ENCODE measurements at regions not wholly inside any gene's neighbourhood (a gene's known extent, or its start where the extent isn't known, plus 50 kb on each side); places are given as distances from the start of the nearest gene placed in this dataset.
A peak's percentile ranks its signal among the peaks of the same experiment; 100 is the strongest.
"Not testable (repeated sequence)": the region's sequence is repeated elsewhere in the genome, so short reads cannot be mapped to it uniquely, and the experiment has no call there.

DNA sequence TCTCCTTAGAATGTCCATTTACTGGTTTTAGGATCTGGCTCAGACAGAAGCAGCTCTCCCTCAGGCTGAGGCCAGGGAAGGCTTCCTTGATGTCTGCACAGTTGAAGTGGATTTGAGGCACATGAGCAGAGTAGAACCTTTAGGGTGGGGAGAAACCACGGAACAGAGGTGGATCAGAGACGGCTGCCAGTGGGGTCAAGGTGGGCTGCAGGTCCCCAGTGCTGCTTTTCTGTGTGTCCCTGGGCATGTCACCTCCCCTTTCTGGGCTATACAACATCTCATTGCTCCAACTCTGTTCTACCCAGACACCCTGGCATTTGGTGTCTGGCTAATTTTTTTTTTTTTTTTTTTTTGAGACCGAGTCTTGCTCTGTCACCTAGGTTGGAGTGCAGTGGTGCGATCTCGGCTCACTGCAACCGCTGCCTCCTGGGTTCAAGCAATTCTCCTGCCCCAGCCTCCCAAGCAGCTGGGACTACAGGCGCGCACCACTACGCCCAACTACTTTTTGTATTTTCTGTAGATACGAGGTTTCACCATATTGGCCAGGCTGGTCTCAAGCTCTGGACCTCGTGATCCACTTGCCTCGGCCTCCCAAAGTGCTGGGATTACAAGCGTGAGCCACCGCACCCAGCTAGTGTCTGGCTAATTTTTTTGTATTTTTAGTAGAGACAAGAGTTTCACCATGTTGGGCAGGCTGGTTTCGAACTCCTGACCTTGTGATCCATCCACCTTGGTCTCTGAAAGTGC lies 73.3 kb upstream of the THOC3 start:
- H3K36me3 Mint-ChIP-seq (ENCODE audit: low read depth); H3K27ac Mint-ChIP-seq; H3K4me3 Mint-ChIP-seq (ENCODE audit: low read depth); H3K9me3 Mint-ChIP-seq; intact Hi-C loops (cut with micrococcal nuclease); H3K27me3 Mint-ChIP-seq (ENCODE audit: low read depth); H3K4me1 Mint-ChIP-seq (ENCODE audit: low read depth); DNase-seq (ENCODE audit: low spot score): not testable (repeated sequence)

DNA sequence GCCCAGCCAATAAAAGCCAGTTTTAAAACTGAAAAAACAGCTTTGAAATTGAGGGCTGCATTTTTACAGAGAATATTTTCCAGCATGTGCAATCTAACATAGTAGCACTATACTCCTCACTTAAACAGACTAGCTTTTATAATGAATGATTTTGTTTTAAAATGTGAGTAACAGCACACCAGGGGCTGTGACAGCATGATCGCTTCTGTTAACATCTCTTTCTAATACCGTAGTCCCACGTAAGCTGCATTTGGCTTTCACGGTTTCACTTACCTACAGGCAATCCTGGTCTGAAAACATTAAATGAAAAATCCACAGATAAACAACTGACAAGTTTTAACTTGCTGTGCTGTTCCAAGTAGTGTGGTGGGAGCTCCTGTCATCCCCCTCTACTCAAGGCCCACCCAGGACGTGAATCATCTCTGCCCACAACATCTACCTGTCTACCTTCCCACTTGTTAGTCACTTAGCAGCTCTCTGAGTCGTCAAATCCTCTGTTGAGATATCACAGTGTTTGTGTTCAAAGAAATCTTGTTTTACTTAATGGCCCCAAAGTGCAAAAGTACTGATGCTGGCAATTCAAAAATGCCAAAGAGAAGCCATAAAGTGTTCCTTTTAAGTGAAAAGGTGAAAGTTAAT lies 74.0 kb upstream of the THOC3 start:
- H3K27me3 Mint-ChIP-seq (ENCODE audit: low read depth); H3K4me1 Mint-ChIP-seq (ENCODE audit: low read depth); DNase-seq (ENCODE audit: low spot score); H3K36me3 Mint-ChIP-seq (ENCODE audit: low read depth); intact Hi-C loops (cut with micrococcal nuclease); H3K4me3 Mint-ChIP-seq (ENCODE audit: low read depth); H3K9me3 Mint-ChIP-seq; H3K27ac Mint-ChIP-seq: not testable (repeated sequence)

DNA sequence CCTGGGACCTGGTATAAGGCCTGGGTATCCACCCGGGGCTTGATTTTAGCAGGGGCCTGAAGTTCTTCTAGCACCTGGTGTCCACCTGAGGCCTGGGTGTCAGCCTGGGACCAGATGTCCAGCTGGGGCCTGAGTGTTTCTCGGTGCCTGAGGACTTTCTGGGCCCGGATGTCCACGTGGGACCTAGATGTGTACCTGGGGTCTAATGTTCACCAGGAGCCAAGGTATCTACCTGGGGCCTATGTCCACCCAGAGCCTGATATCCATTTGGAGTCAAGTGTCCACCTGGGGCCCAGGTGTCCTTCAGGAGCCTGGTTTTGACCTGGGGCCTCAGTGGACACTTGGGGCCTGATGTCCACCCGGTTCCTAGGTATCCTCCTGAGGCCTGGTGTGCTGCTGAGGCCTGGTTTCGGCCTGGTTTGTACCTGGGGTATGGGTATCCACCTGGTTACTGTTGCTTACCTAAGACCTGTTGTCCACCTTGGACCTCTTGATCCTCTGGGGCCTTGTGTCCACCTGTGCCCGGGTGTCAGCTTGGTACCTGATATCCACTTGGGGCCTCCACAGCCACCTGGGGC lies 75.2 kb upstream of the THOC3 start:
- H3K9me3 Mint-ChIP-seq; H3K27me3 Mint-ChIP-seq (ENCODE audit: low read depth); H3K36me3 Mint-ChIP-seq (ENCODE audit: low read depth); intact Hi-C loops (cut with micrococcal nuclease); H3K4me1 Mint-ChIP-seq (ENCODE audit: low read depth); H3K27ac Mint-ChIP-seq; DNase-seq (ENCODE audit: low spot score); H3K4me3 Mint-ChIP-seq (ENCODE audit: low read depth): not testable (repeated sequence)

DNA sequence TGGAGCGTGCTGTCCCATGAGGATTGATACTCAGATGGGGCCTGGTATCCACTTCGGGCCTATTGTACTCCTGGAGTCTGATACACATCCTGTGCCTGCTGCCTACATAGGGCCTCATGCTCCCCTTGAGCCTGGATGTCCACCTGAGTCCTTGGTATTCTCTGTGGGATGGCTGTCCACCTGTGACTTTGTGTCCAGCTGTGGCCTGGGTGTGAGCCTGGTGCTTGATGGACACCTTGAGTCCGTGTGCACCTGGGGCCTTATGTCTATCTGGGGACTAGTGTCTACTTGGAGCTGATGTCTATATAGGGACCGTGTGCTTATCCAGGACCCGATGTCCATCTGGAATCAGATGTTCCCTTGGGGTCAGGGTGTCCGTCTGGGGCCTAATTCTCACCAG lies 75.9 kb upstream of the THOC3 start:
- DNase-seq (ENCODE audit: low spot score); H3K27ac Mint-ChIP-seq; H3K36me3 Mint-ChIP-seq (ENCODE audit: low read depth); H3K9me3 Mint-ChIP-seq; H3K4me3 Mint-ChIP-seq (ENCODE audit: low read depth); H3K27me3 Mint-ChIP-seq (ENCODE audit: low read depth); H3K4me1 Mint-ChIP-seq (ENCODE audit: low read depth); intact Hi-C loops (cut with micrococcal nuclease): not testable (repeated sequence)

- DNase-seq (ENCODE audit: low spot score); H3K4me1 Mint-ChIP-seq (ENCODE audit: low read depth); H3K9me3 Mint-ChIP-seq; H3K36me3 Mint-ChIP-seq (ENCODE audit: low read depth); H3K4me3 Mint-ChIP-seq (ENCODE audit: low read depth); intact Hi-C loops (cut with micrococcal nuclease); H3K27me3 Mint-ChIP-seq (ENCODE audit: low read depth); H3K27ac Mint-ChIP-seq: not testable (repeated sequence)
Measured at GRCh38 chr5:176044431-176044830, 76.3 kb upstream of the THOC3 start.

DNA sequence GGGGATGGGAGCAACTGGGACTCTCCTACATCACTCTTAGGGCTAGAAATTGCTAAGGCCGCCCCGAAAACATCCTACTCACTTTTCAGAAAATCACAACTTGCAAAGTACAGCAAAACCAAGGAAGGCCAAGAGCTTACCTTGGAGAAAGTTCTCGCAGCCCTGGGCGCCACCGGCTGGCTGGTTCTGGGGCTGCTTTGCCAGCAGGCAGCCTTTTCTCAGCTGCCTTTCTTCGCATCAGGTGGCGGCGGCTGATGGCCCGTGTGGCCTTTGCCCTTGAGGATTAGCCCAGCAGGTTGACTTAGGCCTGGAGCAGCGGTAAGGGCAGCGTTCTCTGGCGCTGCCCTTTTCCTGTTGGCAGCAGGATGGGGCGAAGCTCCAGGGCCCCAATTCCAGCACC lies 77.3 kb upstream of the THOC3 start:
- H3K36me3 Mint-ChIP-seq (ENCODE audit: low read depth); intact Hi-C loops (cut with micrococcal nuclease): not testable (repeated sequence)

GRCh38 chr5:176048671-176049070 lies 80.6 kb upstream of the THOC3 start:
- intact Hi-C loops (cut with micrococcal nuclease); H3K36me3 Mint-ChIP-seq (ENCODE audit: low read depth): not testable (repeated sequence)

More for the DNA sequence above, 77.3 kb upstream of the THOC3 start:
- not testable (repeated sequence) for H3K4me1 Mint-ChIP-seq (ENCODE audit: low read depth); H3K9me3 Mint-ChIP-seq; H3K27ac Mint-ChIP-seq; DNase-seq (ENCODE audit: low spot score); H3K27me3 Mint-ChIP-seq (ENCODE audit: low read depth); H3K4me3 Mint-ChIP-seq (ENCODE audit: low read depth)

GRCh38 chr5:176060472-176061268 lies 92.6 kb upstream of the THOC3 start:
- H3K27me3 Mint-ChIP-seq (ENCODE audit: low read depth); H3K27ac Mint-ChIP-seq; H3K4me1 Mint-ChIP-seq (ENCODE audit: low read depth); DNase-seq (ENCODE audit: low spot score); intact Hi-C loops (cut with micrococcal nuclease); H3K4me3 Mint-ChIP-seq (ENCODE audit: low read depth); H3K36me3 Mint-ChIP-seq (ENCODE audit: low read depth); H3K9me3 Mint-ChIP-seq: not testable (repeated sequence)

More at GRCh38 chr5:176048671-176049070, 80.6 kb upstream of the THOC3 start:
- not testable (repeated sequence) for H3K27ac Mint-ChIP-seq; H3K4me1 Mint-ChIP-seq (ENCODE audit: low read depth); H3K4me3 Mint-ChIP-seq (ENCODE audit: low read depth); H3K9me3 Mint-ChIP-seq; H3K27me3 Mint-ChIP-seq (ENCODE audit: low read depth); DNase-seq (ENCODE audit: low spot score)

DNA sequence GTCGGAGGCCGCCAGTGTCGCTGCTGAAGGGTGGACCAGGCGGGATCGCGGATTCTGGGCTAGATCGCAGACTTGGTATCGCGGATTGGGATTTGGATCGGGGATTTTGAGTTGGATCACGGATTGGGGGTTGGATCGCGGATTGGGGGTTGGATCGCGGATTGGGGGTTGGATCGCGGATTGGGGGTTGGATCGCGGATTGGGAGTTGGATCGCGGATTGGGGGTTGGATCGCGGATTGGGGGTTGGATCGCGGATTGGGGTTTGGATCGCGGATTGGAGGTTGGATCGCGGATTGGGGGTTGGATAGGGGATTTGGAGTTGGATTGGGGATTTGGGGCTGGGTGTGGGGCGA lies 93.1 kb upstream of the THOC3 start:
- H3K27ac Mint-ChIP-seq; H3K36me3 Mint-ChIP-seq (ENCODE audit: low read depth); DNase-seq (ENCODE audit: low spot score); H3K27me3 Mint-ChIP-seq (ENCODE audit: low read depth); H3K9me3 Mint-ChIP-seq; H3K4me1 Mint-ChIP-seq (ENCODE audit: low read depth); intact Hi-C loops (cut with micrococcal nuclease): not testable (repeated sequence)
- peak overlapping the region; percentile 17 for H3K4me3 Mint-ChIP-seq (ENCODE audit: low read depth)

- H3K9me3 Mint-ChIP-seq; DNase-seq (ENCODE audit: low spot score); H3K27ac Mint-ChIP-seq; H3K4me3 Mint-ChIP-seq (ENCODE audit: low read depth); intact Hi-C loops (cut with micrococcal nuclease); H3K27me3 Mint-ChIP-seq (ENCODE audit: low read depth); H3K36me3 Mint-ChIP-seq (ENCODE audit: low read depth); H3K4me1 Mint-ChIP-seq (ENCODE audit: low read depth): not testable (repeated sequence)
Measured at GRCh38 chr5:176061660-176062059, 93.5 kb upstream of the THOC3 start.

DNA sequence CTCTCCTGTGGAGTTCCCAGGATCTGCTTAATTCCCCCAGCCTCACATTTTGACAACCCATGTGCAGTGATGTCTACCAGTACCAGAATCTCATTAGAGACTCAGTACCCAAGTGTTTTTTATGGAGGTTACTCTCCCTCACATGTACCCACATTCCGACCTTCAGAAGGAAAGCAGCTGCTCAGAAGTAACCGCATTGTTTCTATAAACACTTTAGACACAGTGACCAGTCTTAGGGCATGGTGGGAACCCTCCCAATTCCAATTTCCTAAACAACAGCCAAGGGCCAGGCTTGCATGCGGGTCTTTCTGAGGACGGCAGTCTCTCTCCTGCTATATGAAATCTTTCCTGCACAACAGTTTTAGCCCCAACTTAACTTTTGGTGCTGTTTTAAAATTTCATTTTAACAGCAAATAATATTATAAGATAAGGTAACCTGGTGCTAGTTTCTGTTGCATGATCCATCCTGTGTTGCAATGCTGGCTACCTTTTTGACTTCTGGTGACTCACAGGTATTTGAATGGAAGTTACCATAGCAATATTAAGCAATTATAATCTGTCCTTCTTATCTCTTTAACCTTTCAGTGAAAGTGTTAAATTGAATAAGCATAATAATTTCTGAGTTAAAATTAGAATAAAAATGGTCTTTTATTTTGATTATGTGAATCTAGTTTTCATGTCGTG lies 98.3 kb upstream of the THOC3 start:
- H3K36me3 Mint-ChIP-seq (ENCODE audit: low read depth); H3K9me3 Mint-ChIP-seq; intact Hi-C loops (cut with micrococcal nuclease); H3K27me3 Mint-ChIP-seq (ENCODE audit: low read depth); H3K4me3 Mint-ChIP-seq (ENCODE audit: low read depth); H3K4me1 Mint-ChIP-seq (ENCODE audit: low read depth); H3K27ac Mint-ChIP-seq; DNase-seq (ENCODE audit: low spot score): not testable (repeated sequence)

GRCh38 chr5:176067162-176067561 lies 99.0 kb upstream of the THOC3 start:
- H3K27ac Mint-ChIP-seq; H3K36me3 Mint-ChIP-seq (ENCODE audit: low read depth); intact Hi-C loops (cut with micrococcal nuclease); H3K27me3 Mint-ChIP-seq (ENCODE audit: low read depth); H3K9me3 Mint-ChIP-seq; DNase-seq (ENCODE audit: low spot score); H3K4me3 Mint-ChIP-seq (ENCODE audit: low read depth); H3K4me1 Mint-ChIP-seq (ENCODE audit: low read depth): not testable (repeated sequence)

Measured in activated T-helper 2 cell treated with anti-CD3 and anti-CD28 coated beads, Interferon-gamma antibody, Interleukin-2, Interleukin-4, amounts not matched to agents 10 μg/mL and 5 μg/mL and 100 μg/mL, durations not matched to agents 14 hours and 24 hours and 36 hours (primary cell).